ENCODE measurements at regions not wholly inside any gene's neighbourhood (a gene's known extent, or its start where the extent isn't known, plus 50 kb on each side); places are given as distances from the start of the nearest gene placed in this dataset.

DNA sequence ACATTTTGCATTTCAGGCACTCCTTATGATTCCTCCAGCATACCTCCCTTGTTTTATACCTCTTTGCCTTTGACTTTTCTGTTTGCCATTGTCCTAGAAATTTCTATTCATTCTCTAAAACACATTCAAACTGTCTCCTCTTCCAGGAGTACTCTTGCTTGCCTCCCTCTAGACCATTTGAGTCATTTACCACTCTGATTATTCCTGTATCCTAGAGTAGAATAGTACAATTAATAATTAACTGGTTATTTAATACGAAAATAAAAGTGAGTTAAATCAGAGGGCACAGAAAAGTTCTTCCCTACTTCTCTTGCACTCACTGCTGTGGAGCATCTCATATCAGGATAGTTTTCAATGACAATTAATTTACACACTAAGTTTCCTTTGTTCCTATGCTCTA lies 290.2 kb upstream of the RORA start:
- intact Hi-C loops (cut with micrococcal nuclease): no loop called here
- no peaks in the 10 kb centered on the region for H3K9me3 ChIP-seq (replicated peaks; ENCODE audit: control insufficient read depth, insufficient read depth, low read length)
- no peaks in the 10 kb centered on the region for H3K79me2 ChIP-seq (ENCODE audit: control insufficient read depth, insufficient read depth, low read length)
- H3K9ac ChIP-seq (replicated peaks; ENCODE audit: extremely low read depth, insufficient read depth, low read length): no peak overlapping the region
- FAIRE-seq: no peak
- dilution Hi-C loops (cut with MboI; ENCODE audit: extremely low pct_ligation_motif_present, low sequenced_read_pairs): no loop called here
- no peaks in the 10 kb centered on the region for H3K36me3 ChIP-seq (ENCODE audit: control insufficient read depth in 2 of 2, extremely low read depth in 1 of 2, insufficient read depth in 2 of 2, low read length in 2 of 2)
- ChIA-PET POLR2A (no interaction called here), CTCF (no interaction called here)
- no peak overlapping the region for H3K4me2 ChIP-seq (ENCODE audit: insufficient read depth, low read length)
- H2AFZ ChIP-seq (ENCODE audit: low read depth, low read length): no peak overlapping the region
- no peak overlapping the region for H3K27ac ChIP-seq (ENCODE audit: insufficient read depth, low read depth, low read length)
- no peak overlapping the region for H3K4me3 ChIP-seq (replicated peaks in 1 of 3; ENCODE audit: insufficient read depth in 1 of 3, low read depth in 1 of 3, low read length in 3 of 3)
- TF ChIP-seq, protein P1, sequence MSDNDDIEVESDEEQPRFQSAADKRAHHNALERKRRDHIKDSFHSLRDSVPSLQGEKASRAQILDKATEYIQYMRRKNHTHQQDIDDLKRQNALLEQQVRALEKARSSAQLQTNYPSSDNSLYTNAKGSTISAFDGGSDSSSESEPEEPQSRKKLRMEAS (IDR thresholded peaks at IDR 0.05; ENCODE audit: insufficient read depth, insufficient read length): no peak
- TF ChIP-seq EZH2 (IDR thresholded peaks at IDR 0.05; ENCODE audit: borderline replicate concordance, low read depth, low read length, severe bottlenecking) (no peak), JUN (IDR thresholded peaks at IDR 0.05; ENCODE audit: borderline replicate concordance, insufficient read depth, insufficient read length, low read depth) (no peak), MYC (IDR thresholded peaks at IDR 0.05; ENCODE audit: low read depth, low read length) (no peak), POLR2AphosphoS5 (IDR thresholded peaks at IDR 0.05; ENCODE audit: insufficient read depth, low read depth, low read length) (no peak), GATA2 (IDR thresholded peaks at IDR 0.05; ENCODE audit: insufficient read depth, insufficient read length, low read depth, low read length) (no peak), FOS (IDR thresholded peaks at IDR 0.05; ENCODE audit: borderline replicate concordance, insufficient read depth, low read length) (no peak), POLR2A (IDR thresholded peaks at IDR 0.05; ENCODE audit: low read depth, low read length) (no peak)
- TF ChIP-seq, protein P2, sequence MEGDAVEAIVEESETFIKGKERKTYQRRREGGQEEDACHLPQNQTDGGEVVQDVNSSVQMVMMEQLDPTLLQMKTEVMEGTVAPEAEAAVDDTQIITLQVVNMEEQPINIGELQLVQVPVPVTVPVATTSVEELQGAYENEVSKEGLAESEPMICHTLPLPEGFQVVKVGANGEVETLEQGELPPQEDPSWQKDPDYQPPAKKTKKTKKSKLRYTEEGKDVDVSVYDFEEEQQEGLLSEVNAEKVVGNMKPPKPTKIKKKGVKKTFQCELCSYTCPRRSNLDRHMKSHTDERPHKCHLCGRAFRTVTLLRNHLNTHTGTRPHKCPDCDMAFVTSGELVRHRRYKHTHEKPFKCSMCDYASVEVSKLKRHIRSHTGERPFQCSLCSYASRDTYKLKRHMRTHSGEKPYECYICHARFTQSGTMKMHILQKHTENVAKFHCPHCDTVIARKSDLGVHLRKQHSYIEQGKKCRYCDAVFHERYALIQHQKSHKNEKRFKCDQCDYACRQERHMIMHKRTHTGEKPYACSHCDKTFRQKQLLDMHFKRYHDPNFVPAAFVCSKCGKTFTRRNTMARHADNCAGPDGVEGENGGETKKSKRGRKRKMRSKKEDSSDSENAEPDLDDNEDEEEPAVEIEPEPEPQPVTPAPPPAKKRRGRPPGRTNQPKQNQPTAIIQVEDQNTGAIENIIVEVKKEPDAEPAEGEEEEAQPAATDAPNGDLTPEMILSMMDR (IDR thresholded peaks at IDR 0.05; ENCODE audit: extremely low read depth in 1 of 2, insufficient read depth in 1 of 2, low read depth in 1 of 2, low read length in 2 of 2): no peak
- H3K27me3 ChIP-seq (ENCODE audit: control insufficient read depth in 2 of 2, insufficient read depth in 2 of 2, low read length in 2 of 2): peaks cover 0 to 3% of the 10 kb centered on the region in 2 experiments
- no peaks in the 10 kb centered on the region for H4K20me1 ChIP-seq (replicated peaks; ENCODE audit: control insufficient read depth, extremely low read depth, insufficient read depth, low read length)
- H3K4me1 ChIP-seq (ENCODE audit: control insufficient read depth, extremely low read depth, insufficient read depth, low read length): peaks cover 12% of the 10 kb centered on the region
- no peaks in the 10 kb centered on the region for H3K9me1 ChIP-seq (replicated peaks; ENCODE audit: control insufficient read depth, extremely low read depth, insufficient read depth, low read length)
- DNase-seq (ENCODE audit: low read depth, low spot score): no peak
- no TSS peak for BruUV-seq (replicated peaks)
